Osteocyte (in vitro differentiated cells): ENCODE measurements at regions not wholly inside any gene's neighbourhood (a gene's known extent, or its start where the extent isn't known, plus 50 kb on each side); places are given as distances from the start of the nearest gene placed in this dataset.

Source experiments
- DNase-seq: peaks from one replicate; pipeline ENCODE4 v3.0.0; 2021; ENCODE audit warnings: mixed read lengths; ENCODE audit not compliant: unreplicated experiment; ENCODE audit errors: extremely low spot score
- H3K27ac Mint-ChIP-seq: one replicate; pipeline ENCODE4 v1.8.0; 2021; ENCODE audit warnings: mild to moderate bottlenecking, mixed read lengths; ENCODE audit not compliant: unreplicated experiment
- H3K27me3 Mint-ChIP-seq: one replicate; pipeline ENCODE4 v1.8.0; 2021; ENCODE audit warnings: mixed read lengths; ENCODE audit not compliant: unreplicated experiment
- H3K36me3 Mint-ChIP-seq: one replicate; pipeline ENCODE4 v1.8.0; 2021; ENCODE audit warnings: mixed read lengths; ENCODE audit not compliant: unreplicated experiment
- H3K4me1 Mint-ChIP-seq: one replicate; pipeline ENCODE4 v1.8.0; 2021; ENCODE audit warnings: mixed read lengths; ENCODE audit not compliant: unreplicated experiment
- H3K4me3 Mint-ChIP-seq: one replicate; pipeline ENCODE4 v1.8.0; 2021; ENCODE audit warnings: mild to moderate bottlenecking, moderate library complexity, mixed read lengths; ENCODE audit not compliant: unreplicated experiment
- H3K9me3 Mint-ChIP-seq: one replicate; pipeline ENCODE4 v1.8.0; 2021; ENCODE audit warnings: mixed read lengths; ENCODE audit not compliant: unreplicated experiment
- CTCF ChIP-seq: fragments of 200-600 bp; sonication (generic); IDR thresholded peaks from 2 replicates; pipeline ENCODE4 v1.5.0; 2021; ENCODE audit warnings: antibody characterized with exemption, mild to moderate bottlenecking, moderate library complexity

GRCh38 chr18:75818383-75818782 is 390.9 kb upstream of the SMIM21 start:
- no peaks in the 10 kb centered on the region for H3K36me3 Mint-ChIP-seq
- TF ChIP-seq CTCF, result no peak
- H3K4me1 Mint-ChIP-seq, result no peaks in the 10 kb centered on the region
- no peak overlapping the region for H3K4me3 Mint-ChIP-seq
- DNase-seq, result no peak
- peaks cover 20% of the 10 kb centered on the region for H3K9me3 Mint-ChIP-seq
- no peaks in the 10 kb centered on the region for H3K27me3 Mint-ChIP-seq
- no peak overlapping the region for H3K27ac Mint-ChIP-seq

GRCh38 chr18:75815767-75816166 is 388.3 kb upstream of the SMIM21 start:
- no peaks in the 10 kb centered on the region for H3K36me3 Mint-ChIP-seq
- H3K4me1 Mint-ChIP-seq, result no peaks in the 10 kb centered on the region
- no peak overlapping the region for H3K27ac Mint-ChIP-seq
- DNase-seq, result no peak
- H3K27me3 Mint-ChIP-seq, result no peaks in the 10 kb centered on the region
- no peak for TF ChIP-seq CTCF
- H3K9me3 Mint-ChIP-seq, result peaks cover 28% of the 10 kb centered on the region
- H3K4me3 Mint-ChIP-seq, result no peak overlapping the region

DNA sequence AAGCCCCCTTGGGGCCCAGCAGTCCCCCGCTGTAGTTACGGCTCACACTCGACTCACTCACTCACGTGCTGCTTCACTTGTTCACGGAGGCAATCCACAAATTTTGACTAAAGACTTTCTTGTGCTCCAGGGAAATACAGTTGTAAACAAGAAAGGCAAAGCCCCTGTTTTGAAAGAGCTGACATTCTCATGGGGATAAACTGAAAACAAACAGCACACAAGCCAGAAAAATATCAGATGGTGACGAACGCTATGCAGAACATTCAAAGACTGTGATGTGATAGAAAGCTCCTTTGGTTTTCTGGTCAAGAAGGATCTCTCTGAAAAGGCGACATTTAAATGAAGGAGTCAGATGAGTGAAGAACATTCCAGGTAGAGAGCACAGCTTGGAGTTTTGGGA is 385.3 kb upstream of the SMIM21 start:
- TF ChIP-seq CTCF, result no peak
- Mint-ChIP-seq H3K36me3 (no peaks in the 10 kb centered on the region), H3K4me1 (no peaks in the 10 kb centered on the region), H3K27me3 (no peaks in the 10 kb centered on the region), H3K4me3 (no peak overlapping the region), H3K27ac (no peak overlapping the region), H3K9me3 (peaks cover 20% of the 10 kb centered on the region)
- no peak for DNase-seq

DNA sequence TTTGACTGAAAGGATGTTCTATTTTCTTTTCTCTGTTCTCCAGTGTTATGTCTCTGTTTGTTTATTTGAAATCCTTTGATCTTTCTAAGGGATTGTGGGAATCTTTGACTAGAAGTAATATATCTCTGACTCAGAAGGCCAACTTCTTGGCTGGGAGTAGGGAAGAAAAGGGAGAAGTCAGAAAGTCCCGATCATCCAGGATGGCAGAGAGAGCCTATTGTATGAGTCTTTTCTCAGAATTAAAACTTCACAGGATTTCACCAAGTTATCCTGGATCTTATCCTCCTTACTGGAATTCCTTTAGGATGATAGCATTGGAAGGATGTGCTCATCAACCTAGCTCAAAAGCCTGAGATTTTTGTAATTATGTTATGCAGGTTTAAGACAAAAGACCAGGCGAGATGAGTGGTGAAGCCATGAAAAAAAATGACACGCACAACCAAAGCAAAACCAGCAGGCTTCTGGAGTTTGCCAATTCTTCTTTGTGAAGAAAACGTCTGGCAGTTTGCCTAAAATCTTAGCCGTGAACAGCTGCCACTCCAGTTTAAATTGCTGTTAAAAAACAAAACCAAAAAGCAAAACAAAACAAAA is 383.6 kb upstream of the SMIM21 start:
- H3K27ac Mint-ChIP-seq, result no peak overlapping the region
- no peak for TF ChIP-seq CTCF
- no peak overlapping the region for H3K4me3 Mint-ChIP-seq

DNA sequence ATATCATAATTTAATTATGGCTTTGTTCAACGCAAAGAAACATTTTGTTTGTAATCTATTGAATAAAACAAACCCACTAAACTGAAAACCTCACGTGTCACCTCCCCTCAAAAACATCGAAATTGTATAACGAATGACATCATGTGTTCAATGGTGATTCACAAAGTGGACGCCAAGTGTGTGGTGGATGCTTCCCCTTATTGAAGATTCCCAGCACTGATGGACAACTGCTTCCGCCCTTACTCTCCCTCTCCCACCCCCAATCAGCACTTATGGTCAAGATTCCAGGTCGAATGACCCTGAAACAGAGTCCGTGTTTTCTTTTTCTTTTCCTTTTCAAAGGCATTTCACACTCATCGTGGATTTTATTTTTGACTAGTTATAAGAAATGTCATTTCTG is 383.0 kb upstream of the SMIM21 start:
- no peak for TF ChIP-seq CTCF
- peaks cover 14% of the 10 kb centered on the region for H3K9me3 Mint-ChIP-seq
- DNase-seq, result no peak
- no peak overlapping the region for H3K4me3 Mint-ChIP-seq
- H3K36me3 Mint-ChIP-seq, result no peaks in the 10 kb centered on the region
- no peaks in the 10 kb centered on the region for H3K4me1 Mint-ChIP-seq
- H3K27me3 Mint-ChIP-seq, result no peaks in the 10 kb centered on the region
- H3K27ac Mint-ChIP-seq, result no peak overlapping the region

More for the DNA sequence above, 383.6 kb upstream of the SMIM21 start:
- Mint-ChIP-seq H3K27me3 (no peaks in the 10 kb centered on the region), H3K4me1 (no peaks in the 10 kb centered on the region), H3K9me3 (peaks cover 14% of the 10 kb centered on the region), H3K36me3 (no peaks in the 10 kb centered on the region)
- no peak for DNase-seq
